CD4-positive, alpha-beta T cell (primary cell): ENCODE measurements at regions not wholly inside any gene's neighbourhood (a gene's known extent, or its start where the extent isn't known, plus 50 kb on each side); places are given as distances from the start of the nearest gene placed in this dataset.
A peak's percentile ranks its signal among the peaks of the same experiment; 100 is the strongest.

Source experiments
- ATAC-seq: fragments of 200-7000 bp; cut with Tn5 transposase; one replicate; pipeline ENCODE4 v1.10.0; 2022; ENCODE audit warnings: mild to moderate bottlenecking; ENCODE audit not compliant: poor library complexity
- CTCF ChIA-PET: fragments of 350-600 bp; sonication (Branson Sonifier 250); formaldehyde crosslinking; loops from one replicate; lab custom pipeline; 2021; ENCODE audit warnings: antibody characterized with exemption, inconsistent platforms; lab: Charles Lee
- POLR2A ChIA-PET: fragments of 350-600 bp; sonication (Branson Sonifier 250); formaldehyde crosslinking; loops from one replicate; lab custom pipeline; 2021; ENCODE audit warnings: antibody characterized with exemption, inconsistent platforms; lab: Charles Lee
- DNase-seq, 14 experiments: peaks; one replicate each; pipeline ENCODE4 v3.0.0-alpha.2; 2013 to 2020; ENCODE audit warnings: mixed read lengths in 2 of 14
- H3K27ac ChIP-seq, 2 donors: one replicate each; pipeline versions ENCODE4 v1.5.1 to v1.7.0; 2013; ENCODE audit warnings: low read length in 2 of 2, low read depth in 1 of 2, mild to moderate bottlenecking in 1 of 2
- H3K27me3 ChIP-seq, 2 experiments: 1 replicate in 1 of 2; 2 replicates in 1 of 2; pipeline versions ENCODE4 v1.6.1 to v1.7.0; 2013; ENCODE audit warnings: low read length in 2 of 2, control low read depth in 1 of 2, mild to moderate bottlenecking in 1 of 2, moderate library complexity in 1 of 2; ENCODE audit not compliant: insufficient read depth in 2 of 2, control insufficient read depth in 1 of 2
- H3K36me3 ChIP-seq: one replicate; pipeline ENCODE4 v1.6.1; 2013; ENCODE audit warnings: low read length, control low read depth; ENCODE audit not compliant: insufficient read depth
- H3K4me1 ChIP-seq: one replicate; pipeline ENCODE4 v1.6.1; 2013; ENCODE audit warnings: low read length, control low read depth; ENCODE audit not compliant: insufficient read depth
- H3K4me3 ChIP-seq: one replicate; pipeline ENCODE4 v1.5.1; 2013; ENCODE audit warnings: mild to moderate bottlenecking, low read length, moderate library complexity
- H3K9me3 ChIP-seq, 2 experiments: 1 replicate in 1 of 2; 2 replicates in 1 of 2; pipeline versions ENCODE4 v1.6.1 to v1.7.0; 2013; ENCODE audit warnings: low read length in 2 of 2, mild to moderate bottlenecking in 2 of 2, control low read depth in 1 of 2, moderate library complexity in 1 of 2; ENCODE audit not compliant: control insufficient read depth in 1 of 2, insufficient read depth in 1 of 2
- H3K27ac Mint-ChIP-seq: one replicate; pipeline ENCODE4 v1.8.0; 2020; ENCODE audit warnings: mixed read lengths
- H3K27me3 Mint-ChIP-seq: one replicate; pipeline ENCODE4 v1.8.0; 2021; ENCODE audit warnings: mixed read lengths
- H3K36me3 Mint-ChIP-seq: one replicate; pipeline ENCODE4 v1.8.0; 2021; ENCODE audit warnings: low read depth, mixed read lengths
- H3K4me1 Mint-ChIP-seq: one replicate; pipeline ENCODE4 v1.8.0; 2021; ENCODE audit warnings: low read depth, mixed read lengths
- H3K4me3 Mint-ChIP-seq: one replicate; pipeline ENCODE4 v1.8.0; 2020; ENCODE audit warnings: mild to moderate bottlenecking, mixed read lengths
- H3K9me3 Mint-ChIP-seq: one replicate; pipeline ENCODE4 v1.8.0; 2020; ENCODE audit warnings: mixed read lengths
- intact Hi-C, 2 experiments: fragments of 100-400 bp; cut with DNase I in 1 of 2; cut with micrococcal nuclease in 1 of 2; formaldehyde crosslinking; loops; one replicate each; pipeline versions ENCODE4 v1.15.1 to v1.9.0; 2023 to 2025; cut with DNase I, micrococcal nuclease
- TF ChIP-seq, protein P1 (sequence below): fragments of 200-600 bp; IDR thresholded peaks from one replicate; pipeline ENCODE4 v1.8.0; 2022; ENCODE audit warnings: antibody characterized with exemption, mild to moderate bottlenecking

- no peaks in the 10 kb centered on the region for H3K27me3 Mint-ChIP-seq
- intact Hi-C loops = no loop called here
- Histone ChIP-seq H3K4me3 (no peak overlapping the region), H3K4me1 (no peaks in the 10 kb centered on the region), H3K27me3 (no peaks in the 10 kb centered on the region), H3K9me3 (no peaks in the 10 kb centered on the region), H3K36me3 (no peaks in the 10 kb centered on the region), H3K27ac (no peak overlapping the region)
- H3K9me3 Mint-ChIP-seq = no peaks in the 10 kb centered on the region
- no peak overlapping the region for H3K27ac Mint-ChIP-seq
- ATAC-seq (no peak), DNase-seq (no peak)
- no peak overlapping the region for H3K4me3 Mint-ChIP-seq
- POLR2A ChIA-PET = no interaction called here
- CTCF ChIA-PET = no interaction called here
- no peaks in the 10 kb centered on the region for H3K36me3 Mint-ChIP-seq
- TF ChIP-seq, protein P1, sequence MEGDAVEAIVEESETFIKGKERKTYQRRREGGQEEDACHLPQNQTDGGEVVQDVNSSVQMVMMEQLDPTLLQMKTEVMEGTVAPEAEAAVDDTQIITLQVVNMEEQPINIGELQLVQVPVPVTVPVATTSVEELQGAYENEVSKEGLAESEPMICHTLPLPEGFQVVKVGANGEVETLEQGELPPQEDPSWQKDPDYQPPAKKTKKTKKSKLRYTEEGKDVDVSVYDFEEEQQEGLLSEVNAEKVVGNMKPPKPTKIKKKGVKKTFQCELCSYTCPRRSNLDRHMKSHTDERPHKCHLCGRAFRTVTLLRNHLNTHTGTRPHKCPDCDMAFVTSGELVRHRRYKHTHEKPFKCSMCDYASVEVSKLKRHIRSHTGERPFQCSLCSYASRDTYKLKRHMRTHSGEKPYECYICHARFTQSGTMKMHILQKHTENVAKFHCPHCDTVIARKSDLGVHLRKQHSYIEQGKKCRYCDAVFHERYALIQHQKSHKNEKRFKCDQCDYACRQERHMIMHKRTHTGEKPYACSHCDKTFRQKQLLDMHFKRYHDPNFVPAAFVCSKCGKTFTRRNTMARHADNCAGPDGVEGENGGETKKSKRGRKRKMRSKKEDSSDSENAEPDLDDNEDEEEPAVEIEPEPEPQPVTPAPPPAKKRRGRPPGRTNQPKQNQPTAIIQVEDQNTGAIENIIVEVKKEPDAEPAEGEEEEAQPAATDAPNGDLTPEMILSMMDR = no peak
- no peaks in the 10 kb centered on the region for H3K4me1 Mint-ChIP-seq
Measured at GRCh38 chrX:113933931-113934330, 650.0 kb upstream of the HTR2C start.

DNA sequence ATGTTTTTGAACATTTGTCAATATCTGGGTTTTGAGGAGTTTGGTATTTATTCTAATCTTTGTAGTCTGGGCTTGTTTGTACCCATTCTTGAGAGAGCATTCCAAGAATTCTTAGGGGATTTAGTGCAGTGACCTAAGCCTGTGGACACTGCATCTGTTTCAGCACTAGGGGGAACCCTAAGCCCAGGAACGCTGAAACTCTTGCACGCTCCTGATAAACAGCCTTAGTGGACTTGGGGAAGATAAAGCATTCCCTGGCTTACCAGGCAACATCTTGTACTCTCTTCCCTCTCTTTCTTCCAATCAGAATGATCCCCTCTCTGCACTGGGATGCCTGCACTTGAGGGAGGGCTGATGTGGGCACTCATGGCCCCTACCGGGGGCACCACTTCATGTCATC, 654.9 kb upstream of the HTR2C start:
- Histone ChIP-seq H3K27ac (no peak overlapping the region), H3K9me3 (no peaks in the 10 kb centered on the region), H3K4me1 (no peaks in the 10 kb centered on the region), H3K4me3 (no peak overlapping the region), H3K27me3 (no peaks in the 10 kb centered on the region), H3K36me3 (no peaks in the 10 kb centered on the region)
- TF ChIP-seq, protein P1 = no peak
- intact Hi-C loops = no loop called here
- Mint-ChIP-seq H3K4me3 (no peak overlapping the region), H3K36me3 (no peaks in the 10 kb centered on the region), H3K27ac (no peak overlapping the region), H3K9me3 (no peaks in the 10 kb centered on the region), H3K4me1 (no peaks in the 10 kb centered on the region), H3K27me3 (no peaks in the 10 kb centered on the region)
- DNase-seq = peak in 2 of 14 experiments; percentile 3 to 9
- ATAC-seq = no peak
- POLR2A ChIA-PET = no interaction called here
- CTCF ChIA-PET = no interaction called here

DNA sequence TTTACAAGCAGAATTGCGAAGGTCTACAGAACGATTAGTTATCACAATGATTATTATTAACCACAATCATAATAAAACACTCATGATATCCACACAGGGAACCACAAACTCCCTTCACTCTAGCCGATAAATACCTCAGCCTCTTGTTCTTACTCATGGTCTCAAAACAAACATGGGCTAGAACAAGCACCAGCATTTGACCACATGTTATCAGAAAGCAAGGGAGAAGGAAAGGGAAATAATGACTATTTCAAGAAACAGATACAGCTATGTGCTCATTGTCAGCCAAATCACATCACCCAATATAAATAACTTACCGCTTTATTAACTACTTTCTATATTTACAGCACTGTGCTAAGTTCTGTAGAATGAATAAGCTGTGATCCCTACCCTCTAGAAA, 663.2 kb upstream of the HTR2C start:
- Mint-ChIP-seq H3K36me3 (no peaks in the 10 kb centered on the region), H3K27me3 (no peaks in the 10 kb centered on the region), H3K27ac (no peak overlapping the region), H3K9me3 (no peaks in the 10 kb centered on the region), H3K4me1 (no peaks in the 10 kb centered on the region), H3K4me3 (no peak overlapping the region)
- intact Hi-C loops = no loop called here
- TF ChIP-seq, protein P1 = no peak
- POLR2A ChIA-PET = no interaction called here
- no peak overlapping the region for H3K4me3 ChIP-seq
- H3K27ac ChIP-seq = no peak overlapping the region
- H3K27me3 ChIP-seq = no peaks in the 10 kb centered on the region
- no peaks in the 10 kb centered on the region for H3K4me1 ChIP-seq
- ATAC-seq = no peak
- CTCF ChIA-PET = no interaction called here
- no peaks in the 10 kb centered on the region for H3K9me3 ChIP-seq
- no peak for DNase-seq
- H3K36me3 ChIP-seq = no peaks in the 10 kb centered on the region
